ENCODE measurements at regions not wholly inside any gene's neighbourhood (a gene's known extent, or its start where the extent isn't known, plus 50 kb on each side); places are given as distances from the start of the nearest gene placed in this dataset.

DNA sequence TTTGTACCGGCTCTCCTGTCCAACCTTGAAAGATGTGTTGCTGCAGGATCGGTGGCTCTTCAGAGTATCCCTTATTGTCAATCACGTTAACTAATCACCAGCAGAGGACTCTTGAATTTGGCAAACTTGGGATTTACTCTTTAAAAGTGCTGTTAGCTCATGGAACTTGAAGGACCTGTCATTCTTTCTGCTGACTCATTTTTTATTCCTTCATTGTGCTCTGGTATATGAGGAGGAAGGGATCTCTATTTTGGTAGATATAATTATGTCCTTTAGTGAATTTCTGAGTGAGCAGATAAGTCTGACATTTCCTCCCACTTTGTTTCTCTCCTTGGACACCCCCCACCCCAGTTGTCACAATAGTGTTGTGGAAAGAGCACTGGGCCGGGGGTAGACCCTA is 175.1 kb upstream of the HDAC9 start:
- H3K4me2 ChIP-seq = peak overlapping the region in 1 of 11 experiments; percentile 17; a peak in 1 of 22 replicates
- no peak overlapping the region for H3K4me3 ChIP-seq
- H3K4me1 ChIP-seq = peaks cover 0 to 20% (median 3%) of the 10 kb centered on the region in 10 experiments; a peak in 10 of 20 replicates
- no peaks in the 10 kb centered on the region for H3K27me3 ChIP-seq
- H3K27ac ChIP-seq = peak overlapping the region in 1 of 11 experiments; percentile 28; a peak in 2 of 22 replicates
- H3K36me3 ChIP-seq = no peaks in the 10 kb centered on the region
- H3K9me3 ChIP-seq (replicated peaks in 1 of 11) = no peaks in the 10 kb centered on the region; a peak in 1 of 22 replicates
- no peak overlapping the region for H3K9ac ChIP-seq
- H4K20me1 ChIP-seq = no peaks in the 10 kb centered on the region
- TF ChIP-seq Cebpa-rat (IDR thresholded peaks at IDR 0.05) = no peak

DNA sequence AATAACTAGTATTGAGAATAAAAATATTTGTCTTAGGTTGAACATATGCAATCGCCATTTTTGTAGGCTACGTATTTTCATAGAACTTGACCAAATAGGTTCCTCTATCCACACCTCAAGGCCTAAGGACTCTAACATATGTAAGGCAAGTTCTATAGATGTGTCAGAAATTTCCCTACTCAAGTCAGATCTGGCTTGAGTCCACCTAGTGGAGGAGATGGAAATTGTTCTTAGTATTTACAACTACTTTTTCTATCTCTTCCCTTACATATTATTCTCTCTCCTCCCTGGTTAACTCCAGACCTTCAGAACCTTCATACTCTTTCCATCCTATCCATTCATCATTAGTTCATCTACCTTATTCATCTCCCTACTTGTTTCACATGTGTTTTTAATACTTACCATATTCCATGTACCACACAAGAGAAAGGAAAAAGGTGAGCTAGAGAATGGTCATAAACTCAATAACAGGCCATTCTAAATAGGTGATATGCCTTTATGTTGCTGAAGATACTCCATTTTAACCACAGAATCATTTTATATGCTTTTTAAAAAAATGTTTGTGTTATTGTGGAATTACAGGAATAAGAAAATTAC is 174.5 kb upstream of the HDAC9 start:
- no peaks in the 10 kb centered on the region for H3K36me3 ChIP-seq
- H3K27ac ChIP-seq = peak overlapping the region in 1 of 11 experiments; percentile 28; a peak in 2 of 22 replicates
- H3K9me3 ChIP-seq (replicated peaks in 1 of 11) = no peaks in the 10 kb centered on the region; a peak in 1 of 22 replicates
- H3K4me2 ChIP-seq = 0 out of 22 replicates have a peak overlapping the region, but pooled peaks of 1 of the 11 experiments have one; percentile 17
- no peak overlapping the region for H3K4me3 ChIP-seq
- H3K27me3 ChIP-seq = no peaks in the 10 kb centered on the region
- no peaks in the 10 kb centered on the region for H4K20me1 ChIP-seq
- H3K4me1 ChIP-seq = peaks cover 0 to 20% (median 3%) of the 10 kb centered on the region in 10 experiments; a peak in 10 of 20 replicates
- H3K9ac ChIP-seq = no peak overlapping the region
- TF ChIP-seq Cebpa-rat (IDR thresholded peaks at IDR 0.05) = no peak

GRCh38 chr7:18330548-18330947 is 165.0 kb upstream of the HDAC9 start:
- Histone ChIP-seq H3K36me3 (no peaks in the 10 kb centered on the region), H3K27me3 (no peaks in the 10 kb centered on the region), H3K4me3 (no peak overlapping the region), H3K4me2 (peak overlapping the region; percentile 13 to 67 (median 41); a peak in 17 of 22 replicates), H4K20me1 (no peaks in the 10 kb centered on the region), H3K27ac (no peak overlapping the region), H3K9me3 (replicated peaks in 1 of 11) (peaks cover 0 to 10% (median 0%) of the 10 kb centered on the region in 11 experiments; a peak in 6 of 22 replicates), H3K9ac (no peak overlapping the region), H3K4me1 (peaks cover 7 to 25% (median 15%) of the 10 kb centered on the region in 10 experiments; a peak in 17 of 20 replicates)
- TF ChIP-seq Cebpa-rat (IDR thresholded peaks at IDR 0.05) = no peak

DNA sequence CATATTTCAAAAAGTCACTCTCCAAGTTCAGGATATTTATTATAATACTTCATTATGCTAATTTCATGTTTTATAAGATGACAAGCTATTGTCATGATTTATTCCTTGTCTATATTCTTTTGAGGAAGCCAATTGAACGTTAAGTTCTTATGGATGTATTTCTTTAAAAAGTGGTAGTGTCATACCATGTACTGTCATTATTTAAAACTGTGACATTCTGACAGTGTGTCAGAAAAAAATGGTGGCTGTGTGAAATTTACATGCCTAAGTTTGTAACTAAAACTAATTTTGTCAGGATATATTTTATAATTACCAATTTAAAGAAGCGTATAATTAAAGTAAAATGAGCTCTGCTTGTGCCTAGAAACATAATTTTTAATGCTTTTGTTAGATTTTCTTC is 158.9 kb upstream of the HDAC9 start:
- Histone ChIP-seq H3K9me3 (replicated peaks in 1 of 11) (peaks cover 19 to 33% (median 23%) of the 10 kb centered on the region in 11 experiments; a peak in 21 of 22 replicates), H3K4me2 (peak overlapping the region in 9 of 11 experiments; percentile 47 to 92 (median 75); a peak in 15 of 22 replicates), H3K9ac (no peak overlapping the region; a peak in 2 of 22 replicates), H4K20me1 (no peaks in the 10 kb centered on the region), H3K36me3 (peaks cover 0 to 7% (median 0%) of the 10 kb centered on the region in 11 experiments; a peak in 2 of 22 replicates), H3K27ac (peak overlapping the region in 8 of 11 experiments; percentile 1 to 71 (median 66); a peak in 11 of 22 replicates), H3K4me3 (no peak overlapping the region), H3K4me1 (peaks cover 21 to 47% (median 26%) of the 10 kb centered on the region in 10 experiments), H3K27me3 (no peaks in the 10 kb centered on the region)
- no peak for TF ChIP-seq Cebpa-rat (IDR thresholded peaks at IDR 0.05)

DNA sequence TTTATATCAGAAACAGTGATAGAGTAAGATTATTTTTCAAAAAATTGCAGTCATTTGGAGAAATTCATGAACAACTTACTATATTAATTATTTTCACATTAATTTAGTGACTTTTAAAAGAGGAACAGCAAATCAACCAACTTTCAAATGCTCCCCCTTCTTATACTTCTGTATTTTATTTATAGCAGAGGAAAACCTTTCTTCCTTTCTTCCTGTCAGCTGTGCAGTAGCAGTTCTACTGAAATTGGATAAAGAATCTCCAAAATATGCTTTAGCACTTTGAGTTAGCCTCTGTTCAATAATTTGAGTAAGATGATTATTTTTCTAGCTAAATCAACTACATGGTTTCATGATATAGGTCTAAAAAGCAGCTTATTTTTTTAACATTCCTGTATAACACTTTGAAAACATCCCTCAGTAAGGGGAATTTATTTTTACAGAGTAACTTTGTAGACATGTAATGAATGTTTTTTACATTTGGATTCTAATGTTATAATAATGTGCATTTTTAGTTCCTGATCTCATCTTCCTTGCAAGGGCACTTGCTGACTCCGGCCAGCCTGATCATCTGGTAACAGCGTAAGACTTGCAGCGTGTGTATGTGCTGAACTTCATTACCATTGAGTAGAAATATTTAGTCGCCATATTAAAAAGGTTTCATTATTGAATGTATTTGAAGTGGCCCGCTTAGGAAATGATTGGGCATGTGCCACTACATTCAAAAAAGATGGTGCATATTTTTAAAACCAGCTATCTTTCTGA is 158.3 kb upstream of the HDAC9 start:
- TF ChIP-seq Cebpa-rat (IDR thresholded peaks at IDR 0.05) = no peak
- peaks cover 0 to 7% (median 0%) of the 10 kb centered on the region in 11 experiments; a peak in 2 of 22 replicates for H3K36me3 ChIP-seq
- H3K4me2 ChIP-seq = peak overlapping the region; percentile 61 to 92 (median 75)
- no peaks in the 10 kb centered on the region for H4K20me1 ChIP-seq
- no peaks in the 10 kb centered on the region for H3K27me3 ChIP-seq
- peak overlapping the region in 7 of 11 experiments; percentile 21 to 46 (median 25); a peak in 7 of 22 replicates for H3K9ac ChIP-seq
- H3K4me3 ChIP-seq = peak overlapping the region in 5 of 10 experiments; percentile 8 to 58 (median 38); a peak in 6 of 20 replicates
- H3K27ac ChIP-seq = peak overlapping the region in 9 of 11 experiments; percentile 1 to 71 (median 65); a peak in 14 of 22 replicates
- H3K9me3 ChIP-seq (replicated peaks in 1 of 11) = peaks cover 19 to 39% (median 24%) of the 10 kb centered on the region in 11 experiments; a peak in 21 of 22 replicates
- peaks cover 25 to 53% (median 32%) of the 10 kb centered on the region in 10 experiments for H3K4me1 ChIP-seq

- Histone ChIP-seq H3K27me3 (no peaks in the 10 kb centered on the region), H3K4me2 (peak overlapping the region in 5 of 11 experiments; percentile 16 to 92 (median 47); a peak in 8 of 22 replicates), H3K4me3 (no peak overlapping the region), H4K20me1 (no peaks in the 10 kb centered on the region), H3K36me3 (peaks cover 0 to 7% (median 0%) of the 10 kb centered on the region in 11 experiments; a peak in 2 of 22 replicates), H3K9me3 (replicated peaks in 1 of 11) (peaks cover 15 to 34% (median 22%) of the 10 kb centered on the region in 11 experiments; a peak in 21 of 22 replicates), H3K9ac (no peak overlapping the region), H3K4me1 (peaks cover 28 to 62% (median 39%) of the 10 kb centered on the region in 10 experiments), H3K27ac (peak overlapping the region in 1 of 11 experiments; percentile 36; a peak in 1 of 22 replicates)
- no peak for TF ChIP-seq Cebpa-rat (IDR thresholded peaks at IDR 0.05)
These were observed 156.5 kb upstream of the HDAC9 start for GRCh38 chr7:18338910-18339523.

GRCh38 chr7:18341756-18342155 is 153.8 kb upstream of the HDAC9 start:
- Histone ChIP-seq H3K9me3 (replicated peaks in 1 of 11) (peaks cover 15 to 34% (median 22%) of the 10 kb centered on the region in 11 experiments; a peak in 21 of 22 replicates), H3K27ac (peak overlapping the region in 5 of 11 experiments; percentile 5 to 48 (median 35); a peak in 8 of 22 replicates), H3K4me2 (peak overlapping the region in 9 of 11 experiments; percentile 12 to 47 (median 23); a peak in 14 of 22 replicates), H3K27me3 (no peaks in the 10 kb centered on the region), H3K4me3 (no peak overlapping the region), H3K36me3 (peaks cover 0 to 7% (median 0%) of the 10 kb centered on the region in 11 experiments; a peak in 2 of 22 replicates), H3K4me1 (peaks cover 17 to 46% (median 27%) of the 10 kb centered on the region in 10 experiments), H3K9ac (peak overlapping the region in 3 of 11 experiments; percentile 16 to 39 (median 36); a peak in 3 of 22 replicates), H4K20me1 (no peaks in the 10 kb centered on the region)
- no peak for TF ChIP-seq Cebpa-rat (IDR thresholded peaks at IDR 0.05)

DNA sequence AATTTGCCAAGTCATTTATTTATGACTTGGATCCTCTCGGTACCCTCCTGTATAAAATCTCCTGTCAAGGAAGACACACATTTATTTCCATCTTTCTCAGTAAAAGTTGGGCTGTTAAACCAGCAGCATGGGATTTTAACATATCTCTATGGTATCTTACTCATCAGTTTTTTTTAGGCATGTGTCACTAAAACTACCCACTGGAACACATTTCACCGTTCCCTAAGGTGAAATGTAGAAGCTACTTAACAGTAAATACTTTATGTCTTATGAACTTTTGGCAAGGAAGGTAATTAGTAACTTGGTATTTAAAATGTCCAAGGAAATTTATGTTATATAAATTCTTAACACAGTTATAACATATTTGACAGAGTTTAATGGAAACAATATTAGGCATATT is 152.5 kb upstream of the HDAC9 start:
- H3K9ac ChIP-seq = no peak overlapping the region
- H3K27ac ChIP-seq = no peak overlapping the region
- peaks cover 8 to 35% (median 16%) of the 10 kb centered on the region in 10 experiments; a peak in 19 of 20 replicates for H3K4me1 ChIP-seq
- H3K4me2 ChIP-seq = peak overlapping the region in 4 of 11 experiments; percentile 8 to 51 (median 21); a peak in 7 of 22 replicates
- peaks cover 0 to 7% (median 0%) of the 10 kb centered on the region in 11 experiments; a peak in 2 of 22 replicates for H3K36me3 ChIP-seq
- H3K27me3 ChIP-seq = no peaks in the 10 kb centered on the region
- H3K4me3 ChIP-seq = no peak overlapping the region
- peaks cover 15 to 34% (median 22%) of the 10 kb centered on the region in 11 experiments; a peak in 21 of 22 replicates for H3K9me3 ChIP-seq (replicated peaks in 1 of 11)
- TF ChIP-seq Cebpa-rat (IDR thresholded peaks at IDR 0.05) = no peak
- no peaks in the 10 kb centered on the region for H4K20me1 ChIP-seq
